GM12878 (cell line): ENCODE measurements at regions not wholly inside any gene's neighbourhood (a gene's known extent, or its start where the extent isn't known, plus 50 kb on each side); places are given as distances from the start of the nearest gene placed in this dataset.

Source experiments
- TF ChIP-seq, protein P1 (sequence below): fragments of 450-650 bp; IDR thresholded peaks from 2 replicates; pipeline ENCODE4 v1.6.1; 2014; ENCODE audit warnings: mild to moderate bottlenecking
- TF ChIP-seq, protein P2 (sequence below), 3 experiments: IDR thresholded peaks in 2 of 3; conservative IDR thresholded peaks in 1 of 3; 2 replicates each; pipeline ENCODE4 v1.5.1; 2011; ENCODE audit warnings: low read depth in 3 of 3, low read length in 3 of 3, mild to moderate bottlenecking in 3 of 3, control low read depth in 2 of 3, moderate library complexity in 2 of 3, inconsistent platforms in 1 of 3, mixed read lengths in 1 of 3; ENCODE audit not compliant: control insufficient read depth in 2 of 3, insufficient read depth in 1 of 3; ENCODE audit errors: extremely low read depth in 1 of 3

DNA sequence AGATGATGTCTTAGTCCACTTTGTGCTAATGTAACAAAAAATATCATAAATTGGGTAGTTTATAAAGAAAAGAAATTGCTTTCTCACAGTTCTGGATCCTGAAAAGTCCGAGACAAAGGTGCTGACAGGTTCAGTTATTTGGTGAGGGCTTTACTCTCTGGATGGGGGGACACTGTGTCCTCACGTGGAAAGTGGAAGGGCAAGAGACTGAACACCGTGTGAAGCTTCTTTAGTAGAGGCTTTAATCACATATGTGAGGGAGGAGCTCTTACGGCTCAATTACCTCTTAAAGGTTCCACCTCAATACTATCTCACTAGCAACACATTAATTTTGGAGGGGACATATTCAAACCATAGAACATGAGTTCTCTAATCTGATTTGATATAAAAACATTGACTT is 204.3 kb downstream of the FSIP2 start:
- TF ChIP-seq, protein P1, sequence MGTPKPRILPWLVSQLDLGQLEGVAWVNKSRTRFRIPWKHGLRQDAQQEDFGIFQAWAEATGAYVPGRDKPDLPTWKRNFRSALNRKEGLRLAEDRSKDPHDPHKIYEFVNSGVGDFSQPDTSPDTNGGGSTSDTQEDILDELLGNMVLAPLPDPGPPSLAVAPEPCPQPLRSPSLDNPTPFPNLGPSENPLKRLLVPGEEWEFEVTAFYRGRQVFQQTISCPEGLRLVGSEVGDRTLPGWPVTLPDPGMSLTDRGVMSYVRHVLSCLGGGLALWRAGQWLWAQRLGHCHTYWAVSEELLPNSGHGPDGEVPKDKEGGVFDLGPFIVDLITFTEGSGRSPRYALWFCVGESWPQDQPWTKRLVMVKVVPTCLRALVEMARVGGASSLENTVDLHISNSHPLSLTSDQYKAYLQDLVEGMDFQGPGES, result no peak
- TF ChIP-seq, protein P2, sequence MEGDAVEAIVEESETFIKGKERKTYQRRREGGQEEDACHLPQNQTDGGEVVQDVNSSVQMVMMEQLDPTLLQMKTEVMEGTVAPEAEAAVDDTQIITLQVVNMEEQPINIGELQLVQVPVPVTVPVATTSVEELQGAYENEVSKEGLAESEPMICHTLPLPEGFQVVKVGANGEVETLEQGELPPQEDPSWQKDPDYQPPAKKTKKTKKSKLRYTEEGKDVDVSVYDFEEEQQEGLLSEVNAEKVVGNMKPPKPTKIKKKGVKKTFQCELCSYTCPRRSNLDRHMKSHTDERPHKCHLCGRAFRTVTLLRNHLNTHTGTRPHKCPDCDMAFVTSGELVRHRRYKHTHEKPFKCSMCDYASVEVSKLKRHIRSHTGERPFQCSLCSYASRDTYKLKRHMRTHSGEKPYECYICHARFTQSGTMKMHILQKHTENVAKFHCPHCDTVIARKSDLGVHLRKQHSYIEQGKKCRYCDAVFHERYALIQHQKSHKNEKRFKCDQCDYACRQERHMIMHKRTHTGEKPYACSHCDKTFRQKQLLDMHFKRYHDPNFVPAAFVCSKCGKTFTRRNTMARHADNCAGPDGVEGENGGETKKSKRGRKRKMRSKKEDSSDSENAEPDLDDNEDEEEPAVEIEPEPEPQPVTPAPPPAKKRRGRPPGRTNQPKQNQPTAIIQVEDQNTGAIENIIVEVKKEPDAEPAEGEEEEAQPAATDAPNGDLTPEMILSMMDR (IDR thresholded peaks at IDR 0.05 in 2 of 3, conservative IDR thresholded peaks at IDR 0.05 in 1 of 3; ENCODE audit: control insufficient read depth in 2 of 3, extremely low read depth in 1 of 3, insufficient read depth in 1 of 3, low read depth in 3 of 3, low read length in 3 of 3), result no peak
